GM12878 (cell line): ENCODE measurements at regions not wholly inside any gene's neighbourhood (a gene's known extent, or its start where the extent isn't known, plus 50 kb on each side); places are given as distances from the start of the nearest gene placed in this dataset.

Source experiments
- BACH1 ChIP-seq: fragments of 450-650 bp; IDR thresholded peaks from 2 replicates; pipeline ENCODE4 v1.6.1; 2017; ENCODE audit warnings: mild to moderate bottlenecking, borderline replicate concordance
- CEBPB ChIP-seq, 2 experiments: fragments of 150-350 bp in 1 of 2; IDR thresholded peaks; 2 replicates each; pipeline ENCODE4 v1.6.1; 2012 to 2014; ENCODE audit warnings: low read depth in 2 of 2, low read length in 2 of 2, borderline replicate concordance in 1 of 2, inconsistent platforms in 1 of 2
- CTCF ChIP-seq, 3 experiments: IDR thresholded peaks in 2 of 3; conservative IDR thresholded peaks in 1 of 3; 2 replicates each; pipeline ENCODE4 v1.5.1; 2011; ENCODE audit warnings: low read depth in 3 of 3, low read length in 3 of 3, mild to moderate bottlenecking in 3 of 3, control low read depth in 2 of 3, moderate library complexity in 2 of 3, inconsistent platforms in 1 of 3, mixed read lengths in 1 of 3; ENCODE audit not compliant: control insufficient read depth in 2 of 3, insufficient read depth in 1 of 3; ENCODE audit errors: extremely low read depth in 1 of 3
- KDM1A ChIP-seq: fragments of 200-600 bp; sonication (generic); IDR thresholded peaks from 2 replicates; pipeline ENCODE4 v1.6.1; 2016; ENCODE audit warnings: borderline replicate concordance
- POLR2A ChIP-seq: IDR thresholded peaks from 2 replicates; pipeline ENCODE4 v1.6.1; 2011; ENCODE audit warnings: low read depth, mild to moderate bottlenecking, low read length
- POLR2AphosphoS5 ChIP-seq: IDR thresholded peaks from 2 replicates; pipeline ENCODE4 v1.6.1; 2011; ENCODE audit warnings: mild to moderate bottlenecking, low read length, inconsistent platforms
- TAF1 ChIP-seq: IDR thresholded peaks from 2 replicates; pipeline ENCODE4 v1.6.1; 2011; ENCODE audit warnings: mild to moderate bottlenecking, low read depth, low read length, borderline replicate concordance
- TF ChIP-seq, protein P1 (sequence below): IDR thresholded peaks from 2 replicates; pipeline ENCODE4 v1.6.1; 2011; ENCODE audit warnings: low read depth, mild to moderate bottlenecking, low read length, moderate library complexity, borderline replicate concordance; ENCODE audit errors: extremely low read depth
- TF ChIP-seq, protein P2 (sequence below): fragments of 450-650 bp; IDR thresholded peaks from 2 replicates; pipeline ENCODE4 v1.6.1; 2017; ENCODE audit warnings: mild to moderate bottlenecking

- TF ChIP-seq, protein P1, sequence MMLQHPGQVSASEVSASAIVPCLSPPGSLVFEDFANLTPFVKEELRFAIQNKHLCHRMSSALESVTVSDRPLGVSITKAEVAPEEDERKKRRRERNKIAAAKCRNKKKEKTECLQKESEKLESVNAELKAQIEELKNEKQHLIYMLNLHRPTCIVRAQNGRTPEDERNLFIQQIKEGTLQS: no peak
- TF ChIP-seq POLR2AphosphoS5 (no peak), CTCF (IDR thresholded peaks at IDR 0.05 in 2 of 3, conservative IDR thresholded peaks at IDR 0.05 in 1 of 3; ENCODE audit: control insufficient read depth in 2 of 3, extremely low read depth in 1 of 3, insufficient read depth in 1 of 3, low read depth in 3 of 3, low read length in 3 of 3) (no peak), POLR2A (no peak), CEBPB (IDR thresholded peaks at IDR 0.05; ENCODE audit: borderline replicate concordance in 1 of 2, low read depth in 2 of 2, low read length in 2 of 2) (no peak), TAF1 (no peak), KDM1A (no peak), BACH1 (no peak)
- TF ChIP-seq, protein P2, sequence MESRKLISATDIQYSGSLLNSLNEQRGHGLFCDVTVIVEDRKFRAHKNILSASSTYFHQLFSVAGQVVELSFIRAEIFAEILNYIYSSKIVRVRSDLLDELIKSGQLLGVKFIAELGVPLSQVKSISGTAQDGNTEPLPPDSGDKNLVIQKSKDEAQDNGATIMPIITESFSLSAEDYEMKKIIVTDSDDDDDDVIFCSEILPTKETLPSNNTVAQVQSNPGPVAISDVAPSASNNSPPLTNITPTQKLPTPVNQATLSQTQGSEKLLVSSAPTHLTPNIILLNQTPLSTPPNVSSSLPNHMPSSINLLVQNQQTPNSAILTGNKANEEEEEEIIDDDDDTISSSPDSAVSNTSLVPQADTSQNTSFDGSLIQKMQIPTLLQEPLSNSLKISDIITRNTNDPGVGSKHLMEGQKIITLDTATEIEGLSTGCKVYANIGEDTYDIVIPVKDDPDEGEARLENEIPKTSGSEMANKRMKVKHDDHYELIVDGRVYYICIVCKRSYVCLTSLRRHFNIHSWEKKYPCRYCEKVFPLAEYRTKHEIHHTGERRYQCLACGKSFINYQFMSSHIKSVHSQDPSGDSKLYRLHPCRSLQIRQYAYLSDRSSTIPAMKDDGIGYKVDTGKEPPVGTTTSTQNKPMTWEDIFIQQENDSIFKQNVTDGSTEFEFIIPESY: no peak
Observed at GRCh38 chr4:108432418-108432817, 188.0 kb upstream of the RPL34 start.
